HG03135 (cell line): ENCODE measurements at regions not wholly inside any gene's neighbourhood (a gene's known extent, or its start where the extent isn't known, plus 50 kb on each side); places are given as distances from the start of the nearest gene placed in this dataset.

Source experiments
- ATAC-seq: cut with Tn5 transposase; IDR thresholded peaks from one replicate; pipeline ENCODE4 v1.9.1; 2021; ENCODE audit warnings: mild to moderate bottlenecking, moderate library complexity; ENCODE audit not compliant: unreplicated experiment

DNA sequence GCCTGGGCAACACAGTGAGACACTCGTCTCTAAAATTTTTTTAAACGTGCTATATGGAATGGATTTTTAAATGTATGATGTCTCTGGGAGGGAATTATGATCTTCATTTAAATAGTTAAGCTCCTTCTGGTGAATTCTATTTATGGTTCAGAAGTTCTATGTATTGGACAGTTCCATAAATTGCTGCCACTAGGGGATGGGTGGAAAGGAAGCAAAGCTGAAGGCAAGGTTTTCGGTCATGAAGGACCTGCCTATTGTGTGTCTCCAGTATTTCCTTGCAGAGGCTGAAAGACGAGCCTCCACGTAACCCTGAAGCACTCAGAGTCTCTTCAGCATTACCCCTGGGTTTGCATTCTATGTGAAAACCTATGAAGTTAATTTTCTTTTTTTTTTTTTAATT is 451.5 kb upstream of the FAT1 start:
- no peak for ATAC-seq

DNA sequence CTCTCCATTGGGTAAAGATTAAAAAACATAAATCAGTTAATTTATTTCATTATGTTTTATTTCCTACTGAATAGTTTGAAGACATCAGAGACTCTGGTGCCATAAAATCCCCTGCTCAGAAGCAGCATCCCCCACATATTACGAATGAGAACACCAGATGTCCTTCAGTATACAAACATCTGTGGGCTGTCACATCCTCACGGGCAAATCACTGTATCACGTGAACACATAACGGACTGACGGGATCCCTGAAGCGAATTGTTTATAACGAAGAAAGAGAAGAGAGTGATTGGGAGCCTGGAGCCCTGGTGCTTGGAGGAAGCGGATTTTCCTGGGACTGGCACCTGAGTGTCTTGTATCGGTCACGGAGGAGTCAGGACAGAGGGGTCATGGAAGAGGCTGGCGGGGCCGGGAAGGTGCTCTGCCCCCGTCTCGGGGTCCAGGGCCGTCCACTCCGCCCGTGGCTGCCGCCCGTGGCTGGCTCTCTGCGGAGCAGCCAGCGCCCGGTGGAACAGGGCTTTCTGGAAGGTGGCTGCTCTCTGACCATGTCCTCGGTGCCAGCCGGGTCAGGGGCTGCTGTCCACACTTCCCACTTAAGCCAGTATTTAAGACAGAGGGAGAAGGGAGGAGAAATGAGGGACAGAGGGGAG is 452.7 kb upstream of the FAT1 start:
- no peak for ATAC-seq

DNA sequence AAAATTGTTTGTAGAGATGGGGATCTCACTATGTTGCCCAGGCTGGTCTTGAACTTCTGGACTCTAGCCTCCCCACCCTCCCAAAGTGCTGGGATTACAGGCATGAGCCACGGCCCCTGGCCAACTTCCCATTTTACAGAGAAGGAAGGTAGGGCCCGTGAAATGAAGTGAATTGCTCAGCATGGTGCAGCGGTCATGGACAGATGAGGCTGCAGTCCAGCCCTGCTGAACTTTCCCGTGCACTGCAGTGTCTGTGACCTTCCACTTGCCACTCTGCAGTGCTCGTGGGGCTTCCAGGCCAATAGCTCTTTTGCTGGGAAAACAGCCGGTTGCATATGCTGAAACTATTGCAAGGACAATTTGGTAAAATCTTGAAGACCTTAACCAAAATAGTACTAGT is 454.4 kb upstream of the FAT1 start:
- no peak for ATAC-seq

DNA sequence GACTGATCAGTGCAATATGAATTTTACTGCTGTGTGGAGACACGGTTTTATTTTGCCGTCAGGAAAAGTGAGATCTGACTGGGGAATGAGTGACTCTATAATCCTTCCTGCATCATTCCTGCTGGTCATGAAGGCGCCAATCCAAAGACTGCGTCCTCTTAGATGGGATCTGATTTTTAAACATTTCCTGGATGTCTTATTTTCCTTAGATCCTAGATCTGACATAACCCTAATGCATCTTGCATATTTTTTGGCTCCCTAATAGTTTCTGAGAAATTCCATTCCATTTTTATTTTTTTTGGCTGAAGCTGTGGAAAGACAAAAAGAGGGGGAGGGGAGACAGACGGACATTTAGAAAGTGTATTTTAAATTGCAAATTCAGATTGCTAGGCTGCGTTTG is 454.9 kb upstream of the FAT1 start:
- ATAC-seq: no peak

DNA sequence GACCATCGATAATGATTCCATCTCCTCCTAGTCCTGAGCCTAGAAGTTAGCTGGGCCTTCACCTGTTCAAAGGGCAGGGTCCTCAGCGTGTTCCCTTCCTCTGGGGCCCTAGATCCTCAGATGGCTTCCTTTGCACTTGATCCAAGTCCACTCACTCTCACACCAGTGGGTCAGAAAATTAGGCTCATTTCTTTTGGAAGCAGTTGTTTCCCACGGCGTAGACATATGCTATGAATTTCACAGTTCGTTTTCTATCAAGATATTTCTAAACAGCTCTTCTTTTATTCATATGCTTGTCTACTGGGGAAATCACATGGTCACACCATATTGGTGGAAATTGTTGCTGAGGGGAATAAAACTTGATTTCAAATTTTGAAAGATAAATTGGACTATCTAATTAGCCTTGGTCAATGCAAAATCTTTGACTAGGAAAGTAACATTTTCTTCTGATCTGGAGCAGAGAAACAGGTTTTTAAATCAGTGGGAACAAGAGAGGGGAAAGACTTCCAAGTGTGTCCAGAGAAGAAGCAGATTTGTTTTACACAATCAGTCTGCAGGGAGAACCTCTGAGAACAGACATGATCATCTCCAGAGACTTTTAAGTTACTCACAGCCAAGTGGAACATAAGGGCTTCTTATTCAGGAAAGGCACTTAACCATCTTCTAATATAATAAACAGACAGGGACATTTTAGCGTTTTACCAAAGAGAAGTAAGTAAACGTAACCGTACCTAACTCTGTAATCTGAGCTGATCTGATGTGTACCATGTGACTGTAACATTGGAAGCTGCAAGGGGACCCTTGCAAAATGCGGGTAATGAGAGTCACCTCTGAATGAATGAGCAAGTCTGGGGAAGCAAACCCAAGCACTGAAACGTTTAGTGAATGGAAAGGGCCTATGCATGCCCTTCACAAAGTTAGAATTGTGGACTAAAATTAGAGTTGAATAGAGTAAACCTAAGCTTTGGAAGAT is 455.7 kb upstream of the FAT1 start:
- ATAC-seq: no peak

DNA sequence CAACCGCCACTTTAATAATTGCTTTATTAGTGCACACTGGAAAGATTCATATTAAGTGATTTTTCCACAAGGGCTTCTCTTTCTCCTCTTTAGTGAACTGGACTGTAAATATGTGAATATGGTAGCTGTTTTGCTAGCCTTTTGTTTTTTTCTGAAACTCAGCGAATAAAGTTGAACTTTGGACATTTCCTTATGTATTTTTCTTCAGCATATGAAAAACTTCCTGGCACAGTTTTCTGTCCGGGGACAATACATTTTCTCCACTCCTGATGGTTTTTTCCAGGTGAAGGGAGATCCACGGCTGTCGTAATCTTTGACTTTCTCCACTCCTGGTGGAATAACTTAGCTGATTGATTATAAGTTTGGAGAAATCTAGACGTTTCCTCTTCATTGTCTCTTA is 457.4 kb upstream of the FAT1 start:
- ATAC-seq: no peak

DNA sequence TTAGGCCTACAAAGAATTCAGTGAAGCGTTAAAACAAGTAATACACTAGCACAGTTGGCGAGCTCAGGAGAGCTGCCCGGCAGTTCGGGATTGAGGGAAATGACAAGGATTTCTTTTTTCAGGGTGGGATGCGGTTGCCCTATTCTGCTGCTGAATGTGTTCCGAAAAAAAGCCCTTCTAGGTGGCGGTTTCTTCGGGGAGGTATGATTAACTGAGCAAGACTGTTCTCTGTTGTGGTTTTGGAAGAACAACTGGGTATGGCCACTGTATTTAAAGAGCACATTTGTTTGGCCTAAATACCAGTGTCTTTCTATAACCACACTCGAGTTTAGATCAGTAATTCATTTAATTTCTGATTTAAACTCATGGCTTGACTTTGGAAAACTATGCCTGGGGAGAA is 459.7 kb upstream of the FAT1 start:
- ATAC-seq: no peak

DNA sequence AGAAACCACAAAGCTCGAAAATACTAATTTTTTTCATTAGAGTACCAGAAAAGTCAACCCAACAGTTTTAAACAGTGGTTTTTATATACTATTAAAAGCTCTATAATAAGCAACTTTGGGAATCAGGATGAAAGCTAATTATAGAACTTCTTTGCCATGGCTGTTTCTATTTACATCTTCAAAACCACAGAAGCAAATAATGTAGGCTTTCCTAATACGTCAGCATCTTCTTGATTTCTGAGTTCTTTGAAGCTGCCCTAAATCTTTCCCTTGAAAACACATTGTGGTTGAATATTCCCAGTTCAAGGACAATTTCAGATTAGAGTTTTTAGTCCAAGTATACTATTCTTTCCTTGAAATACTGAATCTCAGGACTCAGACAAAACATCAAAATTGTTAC is 460.2 kb upstream of the FAT1 start:
- no peak for ATAC-seq

DNA sequence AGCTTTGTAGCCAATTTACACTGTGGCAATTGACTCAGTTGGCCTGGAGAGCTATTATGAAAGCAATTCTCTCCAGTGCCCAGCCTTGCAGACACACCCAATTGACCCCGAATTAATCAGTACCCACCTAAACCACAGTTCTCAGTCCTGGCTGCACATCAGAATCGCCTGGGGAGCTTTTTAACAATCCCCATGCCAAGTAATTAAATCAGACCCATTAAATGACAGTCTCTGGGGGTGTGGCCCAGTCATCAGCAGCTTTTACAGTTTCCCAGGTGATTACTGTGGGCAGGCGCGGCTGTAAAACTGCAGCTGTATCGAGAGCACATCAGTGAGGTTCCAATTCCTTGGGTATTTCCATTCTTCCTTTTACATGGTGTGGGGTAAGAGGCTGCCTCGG is 460.9 kb upstream of the FAT1 start:
- ATAC-seq: no peak

DNA sequence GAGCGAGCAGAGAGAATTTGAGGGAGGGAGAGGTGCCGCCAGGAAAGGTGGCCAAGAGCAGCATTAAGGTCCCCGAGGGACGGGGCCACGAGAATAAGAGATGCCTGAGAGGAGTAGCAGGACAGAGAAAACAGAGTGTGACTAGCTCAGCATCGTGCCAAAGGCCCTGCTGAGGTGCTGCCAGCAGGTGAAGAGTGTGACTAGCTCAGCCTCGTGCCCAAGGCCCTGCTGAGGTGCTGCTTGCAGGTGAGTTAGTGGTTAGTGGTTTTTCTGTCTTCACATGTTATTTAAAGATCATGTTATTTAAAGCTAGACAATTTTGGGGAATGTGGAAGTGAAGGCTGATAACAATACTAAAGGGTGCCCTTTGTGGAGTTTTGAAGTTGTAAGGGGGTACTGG is 464.5 kb upstream of the FAT1 start:
- ATAC-seq: no peak

DNA sequence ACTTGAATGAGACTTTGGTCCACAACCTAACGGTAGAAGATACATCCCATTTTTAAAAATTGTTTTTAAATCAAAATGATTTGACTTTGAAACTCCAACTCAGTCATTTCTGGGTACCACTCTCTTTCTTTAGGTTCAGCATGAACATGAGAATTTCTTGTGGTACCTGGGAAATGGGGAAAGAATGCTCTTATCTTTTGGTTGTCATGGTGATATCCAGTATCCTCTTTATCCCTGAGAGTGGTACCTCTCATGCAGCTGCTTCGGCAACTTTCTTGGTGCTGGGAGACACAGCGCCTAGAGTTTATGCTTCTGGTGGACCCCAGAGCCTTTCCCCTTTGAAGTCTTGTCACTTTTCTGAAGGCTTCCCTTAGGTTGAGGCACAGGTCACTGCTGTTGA is 465.1 kb upstream of the FAT1 start:
- no peak for ATAC-seq

DNA sequence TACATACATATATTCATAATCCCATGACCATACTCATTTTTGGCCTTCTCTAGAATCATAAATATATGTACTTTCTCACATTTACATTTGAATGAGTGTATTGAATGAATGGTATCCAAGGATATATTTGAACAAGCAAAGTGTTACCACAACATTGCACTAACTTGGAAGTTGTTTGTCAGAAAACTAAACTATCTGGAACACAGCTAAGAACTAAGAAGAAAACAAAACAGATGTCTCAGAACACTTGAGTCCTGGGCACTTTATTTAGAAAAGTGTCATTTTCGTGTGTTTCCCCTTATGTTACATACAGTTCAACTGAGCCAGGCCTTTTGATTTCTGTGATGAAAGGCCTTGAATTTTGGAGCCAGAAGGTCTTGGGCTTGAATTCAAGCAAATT is 466.7 kb upstream of the FAT1 start:
- ATAC-seq: no peak

DNA sequence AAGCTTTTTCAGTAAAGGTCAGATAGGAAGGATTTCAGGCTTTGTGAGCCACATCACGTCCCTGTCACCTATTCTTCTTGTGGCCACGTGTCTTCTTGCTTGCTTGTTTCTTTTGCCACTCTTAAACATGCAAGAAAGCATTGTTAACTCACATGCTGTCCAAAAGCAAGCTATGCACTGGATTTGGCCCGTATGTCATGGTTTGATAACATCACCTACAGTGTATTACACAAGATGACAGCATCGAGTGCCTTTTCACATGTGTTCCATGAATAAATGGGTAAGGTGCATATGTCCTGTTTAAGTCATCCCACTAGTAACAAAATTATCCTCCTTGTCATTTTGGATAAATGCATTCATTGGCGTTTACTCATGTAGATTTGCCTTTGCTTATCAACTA is 468.0 kb upstream of the FAT1 start:
- no peak for ATAC-seq

DNA sequence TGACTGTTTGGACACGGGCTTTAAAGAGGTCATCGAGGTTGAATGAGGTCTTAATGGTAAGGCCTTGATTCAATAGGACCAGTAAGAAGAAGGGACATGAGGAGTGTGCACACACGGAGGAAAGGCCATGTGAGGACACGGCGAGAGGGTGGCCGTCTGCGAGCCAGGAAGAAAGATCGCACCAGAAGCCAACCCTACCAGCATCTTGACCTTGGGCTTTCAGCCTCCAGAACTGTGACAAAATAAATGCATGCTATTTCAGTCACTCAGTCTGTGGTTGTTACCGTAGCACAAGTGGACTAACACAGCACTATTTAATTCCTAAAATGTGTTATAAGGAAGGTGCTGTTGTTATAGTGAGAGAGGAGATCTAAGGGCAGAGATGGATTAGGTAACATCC is 468.6 kb upstream of the FAT1 start:
- ATAC-seq: no peak

DNA sequence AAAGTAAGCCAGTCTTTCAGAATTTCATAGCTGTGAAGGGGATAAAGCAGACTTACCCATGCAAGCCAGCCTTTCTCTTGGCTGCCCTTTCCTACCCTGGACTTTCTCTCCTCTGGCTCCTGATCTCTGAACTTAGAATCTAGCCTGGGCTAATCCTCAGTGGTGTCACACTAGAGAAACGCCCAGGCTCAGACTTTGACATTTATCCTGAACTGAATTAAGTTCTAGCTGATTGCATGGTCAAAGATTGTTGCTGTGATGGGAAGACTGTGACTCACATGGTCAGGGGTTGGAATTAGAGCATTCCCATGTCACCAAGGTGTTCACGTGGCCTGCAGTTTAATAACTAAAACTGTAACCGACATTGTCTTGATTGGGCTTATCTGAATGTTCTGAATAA is 469.5 kb upstream of the FAT1 start:
- no peak for ATAC-seq

DNA sequence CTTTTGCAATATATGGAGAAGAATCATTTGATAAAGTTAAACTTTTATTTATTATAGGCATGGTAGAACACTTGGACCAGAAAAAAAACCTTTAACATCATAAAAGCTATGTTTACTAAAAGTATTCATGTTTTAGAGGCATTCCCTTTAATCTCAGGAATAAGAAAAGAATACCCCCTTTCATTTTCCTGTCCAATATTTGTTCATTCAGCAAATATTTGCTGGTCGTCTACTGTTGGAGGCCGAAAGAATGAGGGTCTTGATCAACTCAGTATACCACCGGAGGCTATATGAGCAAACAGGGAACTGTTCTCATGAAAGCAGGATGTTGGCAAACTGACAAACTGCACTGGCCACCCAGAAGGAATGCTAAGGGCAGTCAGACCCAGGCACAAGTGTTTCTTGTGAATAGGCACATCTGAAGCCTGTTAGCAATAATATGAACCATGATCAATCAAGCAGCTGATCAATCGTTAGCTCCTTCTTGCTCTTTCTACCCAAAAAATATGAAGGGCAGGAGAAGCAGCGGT is 480.8 kb upstream of the FAT1 start:
- ATAC-seq: no peak

DNA sequence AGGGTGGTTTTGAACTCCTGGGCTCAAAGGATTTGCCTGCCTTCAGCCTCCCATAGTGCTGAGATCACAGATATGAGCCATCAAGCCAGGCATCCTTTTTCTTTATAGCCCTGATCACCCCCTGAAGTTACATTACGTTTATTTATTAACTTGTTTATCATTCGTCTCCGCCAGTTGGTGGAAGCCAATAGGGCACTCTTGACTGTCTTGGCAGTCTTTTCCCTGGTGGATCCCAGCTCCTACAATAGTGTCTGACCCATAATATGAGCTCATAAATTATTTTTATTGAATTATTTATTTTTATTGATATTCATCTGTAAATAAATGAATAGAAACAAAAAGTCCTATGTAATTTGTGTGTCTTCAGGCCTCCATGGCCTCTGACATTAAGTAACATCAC is 484.3 kb upstream of the FAT1 start:
- no peak for ATAC-seq

DNA sequence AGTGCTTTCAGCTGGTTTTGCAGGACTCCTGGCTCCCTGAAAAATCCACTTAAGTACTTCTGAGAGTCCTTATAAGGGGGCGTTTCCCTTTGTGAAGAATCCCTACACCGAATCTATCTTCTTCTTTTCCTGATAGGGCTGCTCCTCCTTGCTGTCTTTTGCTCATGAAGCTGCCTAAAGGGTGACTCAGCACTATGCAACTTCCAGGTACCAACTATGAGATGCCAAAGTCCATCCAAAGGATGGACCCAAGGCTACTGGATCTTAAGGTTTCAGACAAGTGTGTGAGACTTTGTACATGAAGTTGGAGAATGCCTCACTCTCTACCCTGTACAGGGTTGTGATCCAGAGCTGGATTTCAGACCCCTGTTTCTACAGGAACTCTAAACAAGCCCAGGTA is 485.0 kb upstream of the FAT1 start:
- no peak for ATAC-seq

DNA sequence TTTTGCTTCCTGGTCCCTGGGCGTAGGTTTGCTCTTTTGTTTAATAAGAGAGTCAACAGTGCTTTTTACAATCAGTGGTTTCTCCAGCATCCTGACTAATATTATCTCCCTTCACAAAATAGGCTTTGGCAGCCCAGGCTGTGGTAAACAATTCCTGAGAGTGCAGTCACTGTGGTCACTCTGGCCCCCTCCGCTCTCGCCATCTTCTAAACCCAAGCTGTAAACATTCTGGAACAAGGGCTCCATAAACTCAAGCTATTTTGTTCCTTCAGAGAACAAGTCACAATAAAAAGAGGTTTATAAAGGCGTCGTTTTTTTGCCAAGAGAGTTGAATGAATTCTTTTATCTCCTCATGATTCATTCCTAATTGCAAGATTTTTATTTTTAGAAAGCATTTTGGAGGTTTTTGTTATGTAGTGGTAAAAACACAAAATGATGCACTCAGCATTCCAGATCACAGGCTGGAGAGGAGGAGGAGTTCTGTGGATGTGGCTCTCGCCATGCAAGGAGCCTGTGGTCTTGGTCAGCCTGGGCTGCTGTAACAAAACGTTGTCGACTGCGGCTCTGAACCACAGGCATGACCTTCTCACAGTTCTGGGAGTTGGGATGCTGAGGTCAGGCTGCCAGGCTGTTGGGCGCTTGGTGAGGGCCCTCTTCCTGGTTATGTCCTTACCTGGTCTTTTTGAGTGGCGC is 486.4 kb upstream of the FAT1 start:
- no peak for ATAC-seq

DNA sequence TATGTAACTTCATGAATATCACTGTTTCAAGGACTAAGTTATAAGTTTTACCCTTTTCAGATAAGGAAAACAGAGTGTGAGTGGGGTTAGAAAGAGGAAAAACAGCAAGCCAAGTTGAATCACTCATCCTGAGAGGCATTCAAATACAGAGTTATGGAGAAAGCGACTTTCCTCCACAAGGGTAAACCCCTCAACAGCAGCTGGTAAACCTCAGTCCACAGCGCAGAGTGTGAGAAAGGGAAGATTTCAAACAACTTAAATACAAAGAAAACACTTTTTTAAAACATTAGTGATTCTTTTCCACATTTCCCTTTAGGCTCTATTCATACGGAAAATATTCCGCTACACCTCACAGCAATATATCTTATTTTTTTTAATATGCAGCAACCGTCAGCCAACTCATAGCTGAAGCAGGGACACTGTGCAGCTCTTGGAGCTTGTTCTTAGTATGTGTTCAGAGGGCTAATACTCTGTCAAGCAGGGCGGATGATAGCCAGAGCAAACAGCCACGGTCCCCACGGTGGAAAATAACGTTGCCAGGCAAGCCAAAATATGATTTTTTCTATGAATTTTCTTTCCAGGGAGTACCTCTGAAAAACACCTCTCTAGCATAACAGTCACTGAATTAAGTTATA is 488.9 kb upstream of the FAT1 start:
- no peak for ATAC-seq

DNA sequence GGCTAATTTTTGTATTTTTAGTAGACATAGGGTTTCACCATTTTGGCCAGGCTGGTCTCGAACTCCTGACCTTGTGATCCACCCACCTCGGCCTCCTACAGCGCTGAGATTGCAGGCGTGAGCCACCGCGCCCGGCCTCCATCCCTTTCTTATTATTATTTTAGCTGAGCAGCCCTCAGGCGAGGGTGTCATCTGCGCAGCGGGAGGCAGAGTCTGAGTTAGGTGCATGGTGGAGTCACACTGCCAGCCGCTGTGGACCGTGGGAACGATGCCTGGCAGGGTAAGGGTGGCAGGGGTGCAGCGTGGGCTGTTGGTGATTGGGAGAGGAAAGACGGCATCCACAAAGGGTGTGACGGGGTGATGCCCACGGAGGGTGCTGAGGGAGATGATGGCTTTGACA is 491.8 kb upstream of the FAT1 start:
- ATAC-seq: no peak
